Stimulated activated CD4-positive, alpha-beta T cell treated with anti-CD3 and anti-CD28 coated beads, Interleukin-4, amount 100 ng/mL, for 24 hours (primary cell): ENCODE measurements at regions not wholly inside any gene's neighbourhood (a gene's known extent, or its start where the extent isn't known, plus 50 kb on each side); places are given as distances from the start of the nearest gene placed in this dataset.

Experiments
- DNase-seq: peaks from one replicate; pipeline ENCODE4 v3.0.0-alpha.2; 2020

DNA sequence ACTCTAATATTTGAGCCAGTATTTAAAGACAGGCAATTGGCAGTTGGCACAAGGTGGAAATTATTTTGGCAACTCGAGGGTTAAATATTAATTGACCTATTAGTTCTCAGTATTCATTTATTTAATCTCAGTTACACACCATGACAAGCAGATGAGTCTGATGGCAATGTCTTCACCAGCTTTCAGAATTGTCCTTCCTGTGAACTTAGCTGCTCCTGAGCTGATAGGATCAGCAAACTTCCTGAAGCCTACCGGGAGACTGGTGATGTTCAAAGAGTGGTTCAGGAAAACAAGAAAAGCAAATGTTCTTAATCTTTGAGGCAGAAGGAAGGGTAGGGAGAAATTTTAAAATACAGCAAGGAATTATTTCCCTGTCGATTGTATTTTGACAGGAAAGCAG, 522.2 kb downstream of the SOX2 start:
- DNase-seq: no peak

GRCh38 chr3:182234881-182235280, 523.2 kb downstream of the SOX2 start:
- no peak for DNase-seq

DNA sequence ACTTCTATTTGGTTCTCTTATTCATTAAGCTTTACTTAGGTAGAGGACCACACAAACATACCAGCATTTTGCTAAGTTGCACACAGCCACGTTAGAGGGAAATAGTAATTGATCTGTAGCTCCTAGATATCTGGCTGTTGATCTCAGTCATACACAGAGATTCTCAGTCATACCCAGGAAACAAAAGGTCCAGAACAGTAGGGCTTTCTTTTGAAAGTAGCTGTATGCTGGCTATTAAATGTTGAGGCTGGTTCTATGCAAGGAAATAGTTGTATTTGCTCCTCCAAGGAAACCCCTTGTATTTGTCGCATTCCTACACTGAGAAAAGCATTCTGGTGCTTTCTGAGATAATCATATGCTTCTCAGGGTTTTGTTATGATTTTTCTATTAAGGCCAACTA, 523.8 kb downstream of the SOX2 start:
- DNase-seq: no peak

- DNase-seq: no peak
Observed at GRCh38 chr3:182238126-182238525, 526.4 kb downstream of the SOX2 start.

DNA sequence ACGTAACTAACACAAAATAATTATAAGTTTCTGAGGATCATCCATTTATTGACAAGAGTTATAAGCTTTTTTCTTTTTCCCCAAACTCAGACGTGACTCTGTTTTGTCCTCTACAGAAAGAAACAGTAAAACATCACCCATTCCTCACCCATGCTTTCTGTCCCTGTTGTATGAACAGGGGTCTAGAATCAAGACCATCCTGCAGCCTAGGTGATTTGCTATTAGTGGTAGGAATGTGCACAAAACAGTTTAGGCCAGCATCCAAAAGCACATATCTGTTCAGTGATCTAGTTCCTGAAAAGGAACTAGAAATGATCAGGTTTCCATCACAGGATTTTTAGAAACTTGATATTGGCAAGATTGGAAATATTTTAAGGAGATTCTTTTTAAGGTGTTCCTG, 527.6 kb downstream of the SOX2 start:
- no peak for DNase-seq

GRCh38 chr3:182240474-182240873, 528.7 kb downstream of the SOX2 start:
- DNase-seq: no peak

DNA sequence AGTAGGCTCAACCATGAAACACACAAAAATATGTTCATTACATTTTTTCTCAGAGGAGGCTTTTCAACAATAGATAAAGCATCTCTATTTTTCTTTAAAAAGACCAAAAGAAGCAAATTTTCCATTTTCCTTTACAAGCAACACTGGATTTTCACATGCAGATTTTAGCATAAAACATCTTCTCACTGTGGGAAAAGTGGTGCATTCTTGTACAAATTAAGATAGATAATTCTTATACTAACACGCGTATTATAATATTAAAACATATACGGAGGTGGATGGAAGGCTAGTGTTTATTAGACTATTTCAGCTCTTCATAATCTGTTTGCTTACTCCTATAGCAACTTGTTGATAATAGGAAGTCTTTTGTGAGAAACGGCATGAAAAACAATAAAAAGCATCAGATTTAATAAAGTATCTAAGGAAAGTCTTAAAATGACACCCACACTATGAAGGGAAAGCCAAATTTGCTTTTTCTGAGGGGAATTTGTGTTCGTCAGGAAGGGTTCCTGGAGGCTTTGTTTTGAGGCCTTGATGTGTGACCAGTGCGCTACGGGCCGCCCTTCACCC, 529.6 kb downstream of the SOX2 start:
- no peak for DNase-seq

GRCh38 chr3:182241766-182242488, 530.2 kb downstream of the SOX2 start:
- no peak for DNase-seq

GRCh38 chr3:182242489-182242942, 530.8 kb downstream of the SOX2 start:
- no peak for DNase-seq

- no peak for DNase-seq
Observed at GRCh38 chr3:182243625-182244024, 531.9 kb downstream of the SOX2 start.

DNA sequence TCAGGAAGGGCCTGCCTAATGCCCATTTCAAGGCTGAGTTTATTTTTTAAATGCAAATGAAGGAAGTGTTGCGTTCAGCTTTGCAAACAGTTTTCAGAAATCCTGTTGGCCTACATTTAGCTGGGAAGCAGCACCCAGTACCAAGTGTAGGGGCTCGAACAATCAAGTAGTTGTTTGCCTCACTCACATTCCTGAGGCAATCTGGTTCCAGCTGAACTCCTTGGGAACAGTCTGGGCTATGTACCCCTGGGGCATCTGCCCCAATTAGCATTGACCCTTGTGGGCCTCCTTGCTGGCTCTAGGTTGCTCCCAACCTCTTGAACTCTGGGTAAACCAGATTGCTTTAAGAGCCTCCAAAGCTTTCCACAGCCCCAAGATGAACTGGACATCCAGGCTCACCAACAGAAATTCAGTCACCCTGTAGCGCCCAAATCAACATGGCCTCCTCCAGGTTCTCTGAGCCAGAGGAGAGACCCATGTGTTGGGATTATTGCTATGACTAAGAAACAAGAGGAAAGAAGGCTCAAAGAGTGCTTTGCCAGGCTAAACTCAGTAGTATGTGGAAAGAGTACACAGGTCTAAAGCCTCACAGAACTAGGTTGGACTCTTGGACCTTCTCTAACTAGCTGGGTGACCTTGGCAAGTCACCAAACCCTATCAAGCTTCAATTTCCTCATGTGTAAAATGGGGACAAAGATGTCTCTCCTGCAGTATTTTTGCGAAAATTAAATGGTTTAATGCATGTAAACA, 532.7 kb downstream of the SOX2 start:
- no peak for DNase-seq

DNA sequence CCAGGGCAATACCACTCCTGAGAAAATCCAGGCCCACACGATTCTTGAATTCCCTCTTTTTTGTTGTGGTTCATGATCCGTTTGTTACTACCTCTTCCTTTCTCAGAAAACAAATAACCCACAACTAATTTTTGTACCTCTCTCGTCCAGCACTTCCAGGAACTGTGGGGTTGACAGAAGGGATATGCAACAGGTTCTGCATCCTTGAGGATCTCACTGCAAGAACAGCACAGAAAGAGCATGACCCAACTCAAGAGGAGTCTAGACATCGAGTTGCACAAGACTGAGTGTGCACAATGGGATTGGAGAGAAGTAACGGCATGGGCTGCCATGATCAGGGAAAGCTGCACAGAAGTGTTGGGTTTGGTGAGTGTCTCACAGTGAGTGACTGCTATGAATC, 533.3 kb downstream of the SOX2 start:
- DNase-seq: no peak

- DNase-seq: no peak
Observed at GRCh38 chr3:182246870-182247269, 535.1 kb downstream of the SOX2 start.

- DNase-seq: no peak
Observed at GRCh38 chr3:182248349-182248880, 536.7 kb downstream of the SOX2 start.

GRCh38 chr3:182252802-182253201, 540.5 kb upstream of the ATP11B start:
- no peak for DNase-seq

DNA sequence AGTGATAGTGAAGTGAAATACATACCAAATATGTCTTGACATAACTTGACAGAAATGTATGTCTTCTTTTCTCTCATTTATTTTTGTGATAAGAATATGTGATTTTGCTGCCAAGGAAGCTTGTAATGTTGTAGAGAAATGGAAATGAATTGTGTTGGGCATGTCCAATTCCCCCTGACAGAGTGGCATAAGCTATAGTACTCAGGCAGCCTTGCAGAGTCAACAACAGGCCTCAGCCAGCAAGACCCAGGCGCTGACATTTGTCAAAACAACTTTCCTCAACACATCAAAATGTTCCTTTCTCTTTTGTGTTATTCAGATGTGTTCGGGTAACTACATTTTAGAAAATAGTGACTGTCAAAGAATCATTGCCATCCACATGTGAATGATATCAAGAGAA, 538.1 kb upstream of the ATP11B start:
- DNase-seq: no peak

DNA sequence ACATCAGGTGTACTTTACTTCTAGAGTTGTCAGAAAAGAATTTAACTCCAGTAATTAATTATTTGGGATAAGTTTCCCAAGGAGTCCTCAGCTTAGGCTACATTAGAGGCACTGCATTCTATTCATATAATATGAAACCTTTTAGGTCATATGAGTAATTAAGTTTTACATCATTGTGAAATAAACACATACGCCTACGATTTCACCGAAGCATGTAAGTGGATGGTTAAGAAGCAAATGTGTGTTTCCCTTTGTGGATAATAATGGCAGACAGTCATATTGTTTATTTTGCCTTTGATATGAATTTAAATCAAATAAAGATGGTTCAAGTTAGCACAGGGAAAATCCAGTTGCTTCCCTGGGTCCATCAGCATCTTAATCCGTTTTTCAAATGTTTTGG, 535.9 kb upstream of the ATP11B start:
- DNase-seq: no peak

DNA sequence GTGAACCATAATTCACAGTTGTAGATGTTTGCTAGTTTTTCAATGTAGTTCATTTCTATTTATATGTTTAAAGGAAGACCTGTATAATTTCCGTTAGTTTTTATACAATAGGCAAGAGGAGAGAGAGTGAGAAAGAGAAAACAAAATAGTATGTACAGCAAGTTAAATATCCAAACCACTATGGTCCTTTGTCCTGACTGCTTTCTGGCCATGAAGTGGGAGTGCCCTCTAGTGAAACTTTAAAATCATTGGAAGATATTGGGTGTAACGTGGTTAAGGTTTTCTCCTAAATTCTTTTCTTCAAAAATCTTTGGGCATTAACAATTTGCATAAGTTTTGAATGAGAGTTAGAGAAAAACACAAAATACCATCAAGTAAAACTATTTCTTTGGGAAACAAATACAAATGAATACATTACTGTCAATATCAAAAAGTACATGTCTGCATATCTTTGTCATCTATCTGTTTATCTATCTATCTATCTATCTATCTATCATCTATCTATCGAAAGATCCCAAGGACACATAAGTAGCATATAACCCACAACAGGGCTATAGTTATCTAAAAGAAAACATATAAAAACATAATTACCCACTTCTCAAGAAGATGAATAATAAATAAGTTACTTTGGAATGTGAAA, 534.6 kb upstream of the ATP11B start:
- no peak for DNase-seq

- no peak for DNase-seq
Observed at GRCh38 chr3:182259579-182259978, 533.7 kb upstream of the ATP11B start.

GRCh38 chr3:182261041-182261440, 532.3 kb upstream of the ATP11B start:
- DNase-seq: no peak

DNA sequence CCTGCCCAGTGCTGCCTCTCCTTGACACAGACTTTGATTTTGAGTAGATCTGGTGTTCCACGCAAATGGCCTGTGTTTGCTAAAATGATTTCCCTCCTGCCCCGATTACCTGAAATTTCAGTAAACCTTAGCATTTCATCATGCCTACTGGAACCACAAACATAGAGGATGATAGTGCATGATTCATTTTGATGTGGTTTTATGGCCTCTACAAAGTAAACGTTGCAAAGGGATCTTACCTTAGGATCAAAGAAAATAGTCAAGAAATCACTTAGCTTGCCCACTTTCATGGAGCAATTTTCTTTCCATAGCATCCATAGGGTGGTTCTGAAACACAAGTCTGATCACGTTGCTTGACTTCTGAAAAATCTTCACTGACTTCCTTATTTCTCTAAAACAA, 524.6 kb upstream of the ATP11B start:
- DNase-seq: no peak

GRCh38 chr3:182276512-182276911, 516.8 kb upstream of the ATP11B start:
- no peak for DNase-seq

GRCh38 chr3:182284793-182285192, 508.5 kb upstream of the ATP11B start:
- no peak for DNase-seq
